IPS DF 6.9 (cell line): ENCODE measurements at regions not wholly inside any gene's neighbourhood (a gene's known extent, or its start where the extent isn't known, plus 50 kb on each side); places are given as distances from the start of the nearest gene placed in this dataset.

Source experiments
- DNase-seq: peaks from one replicate; pipeline ENCODE4 v3.0.0-alpha.2; 2013; ENCODE audit warnings: low read depth, low spot score
- H3K27ac ChIP-seq: one replicate; pipeline ENCODE4 v1.5.1; 2013; ENCODE audit warnings: low read length, control low read depth
- H3K27me3 ChIP-seq: 2 replicates; pipeline ENCODE4 v1.6.1; 2013; ENCODE audit warnings: mild to moderate bottlenecking, low read length; ENCODE audit not compliant: control insufficient read depth, insufficient read depth
- H3K36me3 ChIP-seq: 2 replicates; pipeline ENCODE4 v1.6.1; 2013; ENCODE audit warnings: low read length; ENCODE audit not compliant: control insufficient read depth, insufficient read depth
- H3K4me1 ChIP-seq: 2 replicates; pipeline ENCODE4 v1.6.1; 2013; ENCODE audit warnings: low read length; ENCODE audit not compliant: control insufficient read depth, insufficient read depth
- H3K4me3 ChIP-seq: 2 replicates; pipeline ENCODE4 v1.5.1; 2013; ENCODE audit warnings: mild to moderate bottlenecking, low read length
- H3K9me3 ChIP-seq: 2 replicates; pipeline ENCODE4 v1.6.1; 2013; ENCODE audit warnings: low read length, inconsistent platforms; ENCODE audit not compliant: control insufficient read depth, insufficient read depth
- WGBS: extraction: QIAGEN DNeasy Blood & Tissue Kit; methylation state at CpG from one replicate; pipeline ENCODE4 v1.1.7; 2013; ENCODE audit warnings: mixed read lengths, missing lambda C conversion rate; ENCODE audit not compliant: insufficient read length, insufficient coverage; 5-methylcytosine and 5-hydroxymethylcytosine counted together

GRCh38 chr4:121574618-121575017 is 122.2 kb downstream of the ANXA5 start:
- DNase-seq: no peak
- Histone ChIP-seq H3K4me1 (no peaks in the 10 kb centered on the region), H3K36me3 (no peaks in the 10 kb centered on the region), H3K27ac (no peak overlapping the region), H3K9me3 (no peaks in the 10 kb centered on the region), H3K4me3 (no peak overlapping the region), H3K27me3 (no peaks in the 10 kb centered on the region)

GRCh38 chr4:121567748-121568147 is 129.0 kb downstream of the ANXA5 start:
- no peaks in the 10 kb centered on the region for H3K27me3 ChIP-seq
- no peak for DNase-seq
- H3K4me1 ChIP-seq: peaks cover 2% of the 10 kb centered on the region; the same call in 1 of the 2 replicates
- no peaks in the 10 kb centered on the region for H3K9me3 ChIP-seq
- H3K4me3 ChIP-seq: no peak overlapping the region
- no peaks in the 10 kb centered on the region for H3K36me3 ChIP-seq
- no CpG with 5 or more reads among the region's 4 CpGs for WGBS
- H3K27ac ChIP-seq: no peak overlapping the region

GRCh38 chr4:121564840-121565375 is 131.9 kb downstream of the ANXA5 start:
- H3K36me3 ChIP-seq: no peaks in the 10 kb centered on the region
- WGBS: no CpG with 5 or more reads among the region's 5 CpGs
- no peak overlapping the region for H3K4me3 ChIP-seq
- no peak for DNase-seq
- H3K27ac ChIP-seq: no peak overlapping the region
- H3K4me1 ChIP-seq: peaks cover 2% of the 10 kb centered on the region; the same call in 1 of the 2 replicates
- H3K27me3 ChIP-seq: no peaks in the 10 kb centered on the region
- H3K9me3 ChIP-seq: no peaks in the 10 kb centered on the region

GRCh38 chr4:121562811-121563210 is 134.0 kb downstream of the ANXA5 start:
- Histone ChIP-seq H3K27me3 (no peaks in the 10 kb centered on the region), H3K4me3 (no peak overlapping the region), H3K27ac (no peak overlapping the region), H3K4me1 (peaks cover 2% of the 10 kb centered on the region; the same call in 1 of the 2 replicates), H3K36me3 (no peaks in the 10 kb centered on the region), H3K9me3 (no peaks in the 10 kb centered on the region)
- no peak for DNase-seq
- no CpG with 5 or more reads among the region's 2 CpGs for WGBS

GRCh38 chr4:121555315-121556107 is 141.3 kb downstream of the ANXA5 start:
- WGBS: no CpG with 5 or more reads among the region's 4 CpGs
- no peak for DNase-seq
- H3K27me3 ChIP-seq: no peaks in the 10 kb centered on the region
- H3K9me3 ChIP-seq: no peaks in the 10 kb centered on the region
- no peak overlapping the region for H3K4me3 ChIP-seq
- H3K4me1 ChIP-seq: no peaks in the 10 kb centered on the region
- H3K27ac ChIP-seq: no peak overlapping the region
- H3K36me3 ChIP-seq: no peaks in the 10 kb centered on the region

GRCh38 chr4:121554382-121554781 is 142.4 kb downstream of the ANXA5 start:
- Histone ChIP-seq H3K9me3 (no peaks in the 10 kb centered on the region), H3K4me3 (no peak overlapping the region), H3K27ac (no peak overlapping the region), H3K27me3 (no peaks in the 10 kb centered on the region), H3K36me3 (no peaks in the 10 kb centered on the region), H3K4me1 (no peaks in the 10 kb centered on the region)
- WGBS: no CpG with 5 or more reads among the region's 4 CpGs
- no peak for DNase-seq

GRCh38 chr4:121551881-121552280 is 144.9 kb downstream of the ANXA5 start:
- Histone ChIP-seq H3K4me1 (no peaks in the 10 kb centered on the region), H3K27ac (no peak overlapping the region), H3K27me3 (no peaks in the 10 kb centered on the region), H3K9me3 (no peaks in the 10 kb centered on the region), H3K36me3 (no peaks in the 10 kb centered on the region), H3K4me3 (no peak overlapping the region)
- no CpG with 5 or more reads among the region's 1 CpG for WGBS
- no peak for DNase-seq

- H3K4me1 ChIP-seq: no peaks in the 10 kb centered on the region
- H3K36me3 ChIP-seq: no peaks in the 10 kb centered on the region
- no peak for DNase-seq
- no peaks in the 10 kb centered on the region for H3K9me3 ChIP-seq
- no CpG with 5 or more reads among the region's 1 CpG for WGBS
- no peak overlapping the region for H3K4me3 ChIP-seq
- no peaks in the 10 kb centered on the region for H3K27me3 ChIP-seq
- H3K27ac ChIP-seq: no peak overlapping the region
These were observed 145.5 kb downstream of the ANXA5 start for GRCh38 chr4:121551271-121551670.

GRCh38 chr4:121541696-121542095 is 155.1 kb downstream of the ANXA5 start:
- Histone ChIP-seq H3K27ac (no peak overlapping the region), H3K4me3 (no peak overlapping the region), H3K36me3 (no peaks in the 10 kb centered on the region), H3K4me1 (no peaks in the 10 kb centered on the region), H3K9me3 (no peaks in the 10 kb centered on the region), H3K27me3 (no peaks in the 10 kb centered on the region)
- WGBS: no CpG with 5 or more reads among the region's 2 CpGs
- no peak for DNase-seq

- H3K4me1 ChIP-seq: no peaks in the 10 kb centered on the region
- no peak overlapping the region for H3K4me3 ChIP-seq
- H3K36me3 ChIP-seq: no peaks in the 10 kb centered on the region
- no peaks in the 10 kb centered on the region for H3K9me3 ChIP-seq
- DNase-seq: no peak
- H3K27me3 ChIP-seq: no peaks in the 10 kb centered on the region
- H3K27ac ChIP-seq: no peak overlapping the region
These were observed 154.5 kb upstream of the QRFPR start for GRCh38 chr4:121535351-121535750.

- WGBS: no CpG with 5 or more reads among the region's 2 CpGs
- Histone ChIP-seq H3K4me3 (no peak overlapping the region), H3K27ac (no peak overlapping the region), H3K9me3 (no peaks in the 10 kb centered on the region), H3K27me3 (no peaks in the 10 kb centered on the region), H3K4me1 (no peaks in the 10 kb centered on the region), H3K36me3 (no peaks in the 10 kb centered on the region)
- DNase-seq: no peak
These were observed 153.4 kb upstream of the QRFPR start for GRCh38 chr4:121534187-121534586.
